NOMO-1 treated with dmso at 0.1 percent for 144 hours (cell line): ENCODE measurements at regions not wholly inside any gene's neighbourhood (a gene's known extent, or its start where the extent isn't known, plus 50 kb on each side); places are given as distances from the start of the nearest gene placed in this dataset.

ENCODE experiments used
- DNase-seq: peaks from one replicate; lab custom pipeline; 2025; ENCODE audit not compliant: unreplicated experiment; lab: John Stamatoyannopoulos, UW

- DNase-seq, result no peak
Measured at GRCh38 chr19:28217022-28217421, 995.9 kb downstream of the UQCRFS1 start.

- DNase-seq, result no peak
Measured at GRCh38 chr19:28213470-28214082, 999.4 kb downstream of the UQCRFS1 start.

- DNase-seq, result no peak
Measured at GRCh38 chr19:28210886-28211285, 1002.1 kb downstream of the UQCRFS1 start.

GRCh38 chr19:28208745-28209144, 1004.2 kb downstream of the UQCRFS1 start:
- no peak for DNase-seq

- DNase-seq, result no peak
Measured at GRCh38 chr19:28207244-28207643, 1005.7 kb downstream of the UQCRFS1 start.

- DNase-seq, result no peak
Measured at GRCh38 chr19:28201462-28201943, 1011.4 kb downstream of the UQCRFS1 start.

- no peak for DNase-seq
Measured at GRCh38 chr19:28199323-28199722, 1013.6 kb downstream of the UQCRFS1 start.

- no peak for DNase-seq
Measured at GRCh38 chr19:28196961-28197360, 1016.0 kb downstream of the UQCRFS1 start.

- DNase-seq, result no peak
Measured at GRCh38 chr19:28196101-28196500, 1016.9 kb downstream of the UQCRFS1 start.

- no peak for DNase-seq
Measured at GRCh38 chr19:28185646-28186045, 1027.3 kb downstream of the UQCRFS1 start.

GRCh38 chr19:28184997-28185396, 1028.0 kb downstream of the UQCRFS1 start:
- no peak for DNase-seq

- no peak for DNase-seq
Measured at GRCh38 chr19:28176193-28176592, 1036.8 kb downstream of the UQCRFS1 start.

GRCh38 chr19:28171983-28172382, 1041.0 kb downstream of the UQCRFS1 start:
- DNase-seq, result no peak

- DNase-seq, result no peak
Measured at GRCh38 chr19:28170066-28170465, 1042.9 kb downstream of the UQCRFS1 start.

GRCh38 chr19:28169168-28169887, 1043.6 kb downstream of the UQCRFS1 start:
- DNase-seq, result no peak

GRCh38 chr19:28168557-28168956, 1044.4 kb downstream of the UQCRFS1 start:
- DNase-seq, result no peak

- DNase-seq, result no peak
Measured at GRCh38 chr19:28166025-28166424, 1046.9 kb downstream of the UQCRFS1 start.

GRCh38 chr19:28164214-28164613, 1048.7 kb downstream of the UQCRFS1 start:
- no peak for DNase-seq

- no peak for DNase-seq
Measured at GRCh38 chr19:28159065-28159464, 1053.9 kb downstream of the UQCRFS1 start.

- no peak for DNase-seq
Measured at GRCh38 chr19:28155265-28155664, 1057.7 kb downstream of the UQCRFS1 start.

GRCh38 chr19:28154077-28154476, 1058.9 kb downstream of the UQCRFS1 start:
- DNase-seq, result no peak

GRCh38 chr19:28153123-28153522, 1059.8 kb downstream of the UQCRFS1 start:
- DNase-seq, result no peak

GRCh38 chr19:28152195-28152594, 1060.8 kb downstream of the UQCRFS1 start:
- DNase-seq, result no peak
